ENCODE measurements at regions not wholly inside any gene's neighbourhood (a gene's known extent, or its start where the extent isn't known, plus 50 kb on each side); places are given as distances from the start of the nearest gene placed in this dataset.
A peak's percentile ranks its signal among the peaks of the same experiment; 100 is the strongest.

DNA sequence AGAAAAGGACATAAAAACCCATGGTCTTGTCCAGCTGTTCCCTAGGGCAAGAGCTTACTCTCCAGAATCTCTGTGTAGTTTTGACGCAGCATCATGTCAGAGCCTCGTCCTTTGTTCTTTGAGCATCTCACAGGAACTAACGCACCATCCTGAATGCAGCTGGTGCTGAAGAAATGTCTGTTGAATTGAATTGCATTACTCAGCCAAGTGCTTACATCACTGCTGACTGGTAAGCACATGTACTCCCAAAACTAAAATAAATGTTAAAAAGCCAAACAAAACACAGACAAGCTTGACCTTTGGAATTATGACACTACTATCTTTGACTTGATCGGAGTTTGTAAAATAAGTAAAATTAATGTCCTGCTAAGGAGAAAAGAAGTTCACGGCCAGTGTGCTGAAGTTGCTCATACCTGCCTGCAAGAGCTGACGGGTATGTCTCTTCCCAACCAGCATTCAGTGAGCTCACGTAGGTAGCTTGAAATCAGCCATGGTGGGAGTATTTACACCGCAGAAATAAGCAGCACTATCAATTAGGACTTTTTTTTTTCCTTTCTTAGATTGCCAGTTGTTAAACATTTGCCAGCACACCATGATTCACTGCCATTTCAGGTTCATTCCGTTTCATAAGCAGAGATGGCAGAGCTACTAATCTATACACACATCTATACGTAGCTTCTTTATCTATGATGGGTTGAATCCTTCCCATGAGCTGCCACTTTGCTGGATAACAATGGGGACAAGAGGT lies 310.6 kb upstream of the MSX2 start:
- Histone ChIP-seq H3K36me3 (no peaks in the 10 kb centered on the region), H3K9me3 (no peaks in the 10 kb centered on the region), H3K27me3 (peaks cover 25% of the 10 kb centered on the region), H3K4me3 (no peak overlapping the region), H3K27ac (no peak overlapping the region), H3K4me1 (peaks cover 0 to under 1% (median 0%) of the 10 kb centered on the region in 3 donors)
- TF ChIP-seq POLR2A (IDR thresholded peaks at IDR 0.05) (no peak), EP300 (IDR thresholded peaks at IDR 0.05) (no peak), POLR2AphosphoS5 (IDR thresholded peaks at IDR 0.05) (no peak)
- TF ChIP-seq, protein P1, sequence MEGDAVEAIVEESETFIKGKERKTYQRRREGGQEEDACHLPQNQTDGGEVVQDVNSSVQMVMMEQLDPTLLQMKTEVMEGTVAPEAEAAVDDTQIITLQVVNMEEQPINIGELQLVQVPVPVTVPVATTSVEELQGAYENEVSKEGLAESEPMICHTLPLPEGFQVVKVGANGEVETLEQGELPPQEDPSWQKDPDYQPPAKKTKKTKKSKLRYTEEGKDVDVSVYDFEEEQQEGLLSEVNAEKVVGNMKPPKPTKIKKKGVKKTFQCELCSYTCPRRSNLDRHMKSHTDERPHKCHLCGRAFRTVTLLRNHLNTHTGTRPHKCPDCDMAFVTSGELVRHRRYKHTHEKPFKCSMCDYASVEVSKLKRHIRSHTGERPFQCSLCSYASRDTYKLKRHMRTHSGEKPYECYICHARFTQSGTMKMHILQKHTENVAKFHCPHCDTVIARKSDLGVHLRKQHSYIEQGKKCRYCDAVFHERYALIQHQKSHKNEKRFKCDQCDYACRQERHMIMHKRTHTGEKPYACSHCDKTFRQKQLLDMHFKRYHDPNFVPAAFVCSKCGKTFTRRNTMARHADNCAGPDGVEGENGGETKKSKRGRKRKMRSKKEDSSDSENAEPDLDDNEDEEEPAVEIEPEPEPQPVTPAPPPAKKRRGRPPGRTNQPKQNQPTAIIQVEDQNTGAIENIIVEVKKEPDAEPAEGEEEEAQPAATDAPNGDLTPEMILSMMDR (IDR thresholded peaks at IDR 0.05): no peak
- 52 to 55% methylated on average over 9 of the region's 10 CpGs for WGBS, 2 donors (ENCODE audit: low coverage in 1 of 2)
- ATAC-seq: no peak

DNA sequence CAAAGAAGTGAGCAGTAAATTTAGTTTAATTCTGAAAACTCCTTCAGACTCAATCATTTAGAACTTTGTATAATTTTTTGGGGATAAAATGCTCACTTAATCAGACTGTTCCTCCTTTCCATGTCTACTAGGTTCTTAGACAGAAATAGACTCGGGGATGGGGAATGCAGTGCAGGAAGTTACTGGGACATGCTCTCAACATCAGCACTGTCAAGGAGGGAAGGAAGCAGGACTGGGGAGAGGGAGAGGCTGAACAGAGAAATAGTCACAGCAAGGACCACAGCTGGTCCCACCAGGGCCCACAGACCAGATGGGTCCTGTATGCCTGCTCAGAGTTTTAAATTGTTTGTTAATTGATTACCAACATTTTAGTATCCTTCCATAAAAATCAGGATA lies 310.1 kb upstream of the MSX2 start:
- Histone ChIP-seq H3K4me3 (no peak overlapping the region), H3K27ac (no peak overlapping the region), H3K27me3 (peaks cover 19% of the 10 kb centered on the region), H3K4me1 (peaks cover 0 to 6% (median 3%) of the 10 kb centered on the region in 3 donors), H3K36me3 (no peaks in the 10 kb centered on the region), H3K9me3 (no peaks in the 10 kb centered on the region)
- ATAC-seq: no peak
- WGBS, 2 donors (ENCODE audit: low coverage in 1 of 2): 10 to 33% methylated on average over 1 of the region's 1 CpG
- TF ChIP-seq EP300 (IDR thresholded peaks at IDR 0.05) (no peak), POLR2AphosphoS5 (IDR thresholded peaks at IDR 0.05) (no peak), POLR2A (IDR thresholded peaks at IDR 0.05) (no peak)
- TF ChIP-seq, protein P1 (IDR thresholded peaks at IDR 0.05): no peak

DNA sequence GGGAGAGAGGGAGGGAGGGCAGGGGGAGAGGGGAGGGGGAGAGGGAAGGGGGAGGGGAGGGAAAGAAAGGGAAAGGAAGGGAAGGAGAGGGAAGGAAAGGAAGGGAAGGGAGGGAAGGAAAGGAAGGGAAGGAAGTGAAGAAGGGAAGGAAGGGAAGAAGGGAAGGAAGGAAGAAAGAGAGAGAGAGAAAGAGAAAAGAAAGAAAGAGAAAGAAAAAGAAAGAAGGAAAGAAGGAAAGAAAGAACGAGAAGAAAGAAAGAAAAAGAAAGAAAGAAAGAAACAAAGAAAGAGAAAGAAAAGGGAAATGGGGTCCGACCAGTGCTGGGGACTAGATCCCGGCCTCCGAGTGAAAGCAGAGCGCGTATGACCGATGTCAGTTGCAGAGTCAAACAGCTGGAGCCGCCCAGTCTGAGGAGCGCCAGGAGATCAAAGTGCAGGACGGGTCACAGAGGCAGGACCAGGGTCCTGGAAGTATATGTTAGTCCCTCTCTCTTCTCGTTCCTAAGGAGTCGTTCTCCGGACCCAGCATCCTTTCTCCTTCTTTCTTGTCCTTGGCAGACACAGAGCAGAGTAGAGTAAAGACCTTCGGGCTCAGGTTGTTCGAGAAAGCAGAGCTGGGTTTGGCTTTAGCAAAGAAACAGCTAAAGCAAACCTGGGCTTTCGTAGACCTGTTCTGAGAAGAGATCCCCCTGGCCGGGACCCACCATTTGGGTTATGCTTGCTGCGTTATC lies 305.4 kb upstream of the MSX2 start:
- ATAC-seq: peak; percentile 7
- peaks cover 0 to 8% (median 3%) of the 10 kb centered on the region in 3 donors for H3K4me1 ChIP-seq
- TF ChIP-seq POLR2AphosphoS5 (IDR thresholded peaks at IDR 0.05): no peak
- no peak for TF ChIP-seq EP300 (IDR thresholded peaks at IDR 0.05)
- TF ChIP-seq POLR2A (IDR thresholded peaks at IDR 0.05): no peak
- TF ChIP-seq, protein P1 (IDR thresholded peaks at IDR 0.05): no peak
- H3K4me3 ChIP-seq: peak overlapping the region in 1 of 2 donors; percentile 15
- peaks cover 37% of the 10 kb centered on the region for H3K27me3 ChIP-seq
- WGBS, 2 donors (ENCODE audit: low coverage in 1 of 2): 0 to 4% methylated on average over 10 to 18 of the region's 18 CpGs
- no peaks in the 10 kb centered on the region for H3K9me3 ChIP-seq
- peak overlapping the region in 1 of 4 donors; percentile 21 for H3K27ac ChIP-seq
- H3K36me3 ChIP-seq: no peaks in the 10 kb centered on the region

DNA sequence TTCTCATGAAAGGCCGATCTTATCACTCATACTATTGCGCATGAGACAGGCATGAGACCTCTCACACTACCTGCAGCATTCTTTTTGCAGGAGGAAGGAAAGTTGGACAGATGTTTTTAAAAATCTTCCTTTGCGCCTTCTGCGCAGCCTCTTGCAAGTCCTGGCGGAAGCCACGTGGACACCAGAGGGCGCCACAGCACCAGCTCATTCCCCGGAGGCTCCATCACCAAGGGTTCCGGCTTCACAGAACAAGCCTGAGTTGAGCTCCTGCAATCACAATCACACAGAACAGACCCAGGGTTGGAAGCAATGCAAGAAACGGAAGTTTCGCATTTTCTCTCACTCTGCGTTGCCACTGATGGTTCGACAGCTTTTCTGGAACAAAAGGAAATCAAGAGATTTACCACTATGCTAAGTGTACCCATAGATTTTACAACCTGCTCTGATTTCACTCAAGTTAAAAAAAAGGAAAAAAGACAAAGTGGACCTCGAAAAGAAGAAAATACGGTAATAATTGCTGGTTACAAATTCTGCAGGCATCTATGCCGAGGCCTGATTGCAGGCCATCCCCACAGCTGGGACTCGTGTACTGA lies 304.7 kb upstream of the MSX2 start:
- Histone ChIP-seq H3K9me3 (no peaks in the 10 kb centered on the region), H3K36me3 (no peaks in the 10 kb centered on the region), H3K4me3 (peak overlapping the region in 1 of 2 donors; percentile 15), H3K4me1 (peaks cover 0 to 8% (median 3%) of the 10 kb centered on the region in 3 donors), H3K27ac (peak overlapping the region in 1 of 4 donors; percentile 21), H3K27me3 (peaks cover 37% of the 10 kb centered on the region)
- 17 to 20% methylated on average over 10 to 11 of the region's 17 CpGs for WGBS, 2 donors (ENCODE audit: low coverage in 1 of 2)
- no peak for TF ChIP-seq EP300 (IDR thresholded peaks at IDR 0.05)
- TF ChIP-seq, protein P1 (IDR thresholded peaks at IDR 0.05): peak; percentile 80 to 94 (median 82)
- ATAC-seq: peak; percentile 89

Data from gastroesophageal sphincter (tissue), 4 donors.